SH-SY5Y (cell line): ENCODE measurements at regions not wholly inside any gene's neighbourhood (a gene's known extent, or its start where the extent isn't known, plus 50 kb on each side); places are given as distances from the start of the nearest gene placed in this dataset.

Experiments
- GATA2 ChIP-seq: IDR thresholded peaks from 2 replicates; pipeline ENCODE4 v1.6.1; 2011; ENCODE audit warnings: mild to moderate bottlenecking, low read depth, low read length
- GATA3 ChIP-seq: IDR thresholded peaks from 2 replicates; pipeline ENCODE4 v1.6.1; 2011; ENCODE audit warnings: low read depth, mild to moderate bottlenecking, low read length, moderate library complexity

DNA sequence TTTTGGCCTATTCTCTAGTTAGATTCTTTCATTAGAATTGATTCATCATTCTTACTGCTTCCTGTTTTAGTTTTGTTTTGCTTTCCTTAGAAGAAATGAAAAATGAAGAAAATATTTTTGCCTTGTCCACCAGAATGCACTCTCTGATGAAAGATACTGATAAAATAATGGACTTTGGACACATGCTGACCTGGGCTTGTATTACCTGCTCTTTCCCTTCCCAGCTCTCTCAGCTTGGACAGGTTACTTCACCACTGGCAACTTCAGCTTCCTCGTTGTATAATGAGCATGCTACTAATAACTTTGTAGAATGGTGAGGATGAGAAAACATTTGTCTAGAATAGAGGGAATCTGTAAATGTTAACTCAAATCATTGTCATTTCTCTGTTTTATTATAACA is 1468.1 kb upstream of the WWC1 start:
- TF ChIP-seq GATA3 (no peak), GATA2 (no peak)
